ENCODE measurements at regions not wholly inside any gene's neighbourhood (a gene's known extent, or its start where the extent isn't known, plus 50 kb on each side); places are given as distances from the start of the nearest gene placed in this dataset.

DNA sequence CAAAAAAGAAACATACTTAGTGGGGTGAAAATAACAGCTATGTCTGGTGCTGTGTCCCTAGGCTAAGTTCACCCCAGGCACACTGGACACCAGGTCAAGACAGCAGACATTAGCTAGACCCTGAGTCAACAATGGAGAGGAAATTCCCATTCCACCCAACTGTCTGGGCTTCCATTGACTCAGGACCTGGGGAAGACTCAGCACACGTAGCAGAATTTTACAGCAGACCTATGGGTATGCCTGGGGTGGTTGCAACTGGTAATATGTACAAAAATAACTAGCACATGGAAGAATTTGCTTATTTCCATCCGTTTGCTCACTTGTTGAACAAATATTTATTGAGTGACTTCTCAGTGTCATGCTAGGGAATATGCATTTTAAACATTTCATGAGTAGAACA lies 117.0 kb downstream of the GAS1 start:
- no peak for DNase-seq (ENCODE audit: low read depth)

DNA sequence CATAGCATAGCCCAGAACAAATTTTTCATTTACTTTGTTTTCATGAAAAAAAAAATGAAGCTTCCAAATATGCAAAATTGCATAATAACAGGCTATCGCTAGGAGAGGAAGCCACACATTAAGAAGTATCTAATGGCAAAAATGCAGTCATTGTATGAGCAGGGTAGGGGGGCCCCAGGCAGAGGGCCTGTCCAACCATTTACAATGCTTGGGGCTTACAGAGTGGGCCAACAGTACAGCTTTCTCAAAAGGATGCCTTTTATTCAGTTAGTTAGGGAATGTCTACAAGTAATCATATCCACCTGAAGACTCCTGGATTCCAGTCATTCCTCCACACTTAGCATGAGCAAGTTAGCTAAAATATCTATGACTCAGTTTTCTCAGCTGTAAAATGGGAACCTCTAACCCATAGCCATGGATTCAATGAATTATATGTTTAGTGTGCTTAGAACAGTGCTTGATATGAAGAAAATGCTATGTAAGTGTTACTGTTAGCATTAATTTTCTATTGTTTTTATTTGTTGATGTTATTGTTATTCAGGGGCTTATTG lies 117.7 kb downstream of the GAS1 start:
- DNase-seq (ENCODE audit: low read depth) = no peak

DNA sequence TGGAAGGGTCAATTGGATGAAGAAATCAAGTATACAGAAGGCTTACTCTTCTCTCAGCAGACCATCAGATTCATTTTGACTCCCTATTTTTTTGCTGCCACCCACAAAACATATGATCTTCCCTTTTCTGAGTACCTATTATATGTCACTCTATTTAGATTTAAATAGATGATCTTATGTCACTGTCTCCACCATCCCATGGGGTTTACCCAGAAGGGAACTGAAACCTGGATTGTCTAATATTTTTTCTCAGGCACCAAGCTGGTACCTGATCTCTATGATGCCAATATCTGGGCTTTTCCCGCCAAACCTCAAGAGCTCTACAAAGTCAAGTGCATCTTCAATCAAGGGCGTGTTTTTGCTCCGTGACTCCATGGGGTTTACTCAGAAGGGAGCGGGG lies 118.7 kb downstream of the GAS1 start:
- DNase-seq (ENCODE audit: low read depth) = no peak

DNA sequence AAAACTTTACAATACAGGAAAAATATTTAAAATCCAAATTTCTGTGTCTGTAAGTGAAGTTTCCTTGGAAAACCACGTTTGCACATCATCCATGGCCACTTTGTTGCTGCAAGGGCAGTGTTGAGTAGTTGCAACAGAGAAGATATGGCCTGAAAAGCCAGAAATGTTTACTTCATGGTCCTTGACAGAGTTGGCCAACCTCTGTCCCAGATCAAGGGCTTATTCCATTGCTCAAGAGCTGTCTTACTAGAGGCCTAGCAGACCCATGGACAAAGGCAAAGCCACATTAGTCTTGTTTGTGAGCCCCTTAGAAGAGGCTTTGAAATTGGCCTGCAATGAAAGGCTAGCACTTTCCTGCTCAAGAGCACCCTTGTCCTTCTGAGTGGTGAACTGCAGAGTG lies 119.4 kb downstream of the GAS1 start:
- DNase-seq (ENCODE audit: low read depth) = no peak

DNA sequence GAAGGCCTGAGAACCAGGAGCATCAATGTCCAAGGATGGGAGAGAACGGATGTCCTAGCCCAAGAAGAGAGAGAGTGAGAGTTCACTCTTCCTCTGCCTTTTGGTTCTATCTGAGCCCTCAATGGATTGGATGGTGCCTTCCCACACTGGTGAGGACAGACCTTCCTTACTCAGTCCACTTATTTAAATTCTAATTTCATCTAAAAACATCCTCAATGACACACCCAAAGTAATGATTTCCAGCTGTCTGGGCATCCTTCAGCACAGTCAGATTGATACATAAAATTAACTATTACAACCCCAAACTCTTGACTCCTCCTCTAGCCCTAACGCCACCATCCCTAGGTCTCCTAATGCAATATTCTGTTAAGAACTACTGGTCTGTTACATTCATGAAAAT lies 122.0 kb downstream of the GAS1 start:
- no peak for DNase-seq (ENCODE audit: low read depth)

DNA sequence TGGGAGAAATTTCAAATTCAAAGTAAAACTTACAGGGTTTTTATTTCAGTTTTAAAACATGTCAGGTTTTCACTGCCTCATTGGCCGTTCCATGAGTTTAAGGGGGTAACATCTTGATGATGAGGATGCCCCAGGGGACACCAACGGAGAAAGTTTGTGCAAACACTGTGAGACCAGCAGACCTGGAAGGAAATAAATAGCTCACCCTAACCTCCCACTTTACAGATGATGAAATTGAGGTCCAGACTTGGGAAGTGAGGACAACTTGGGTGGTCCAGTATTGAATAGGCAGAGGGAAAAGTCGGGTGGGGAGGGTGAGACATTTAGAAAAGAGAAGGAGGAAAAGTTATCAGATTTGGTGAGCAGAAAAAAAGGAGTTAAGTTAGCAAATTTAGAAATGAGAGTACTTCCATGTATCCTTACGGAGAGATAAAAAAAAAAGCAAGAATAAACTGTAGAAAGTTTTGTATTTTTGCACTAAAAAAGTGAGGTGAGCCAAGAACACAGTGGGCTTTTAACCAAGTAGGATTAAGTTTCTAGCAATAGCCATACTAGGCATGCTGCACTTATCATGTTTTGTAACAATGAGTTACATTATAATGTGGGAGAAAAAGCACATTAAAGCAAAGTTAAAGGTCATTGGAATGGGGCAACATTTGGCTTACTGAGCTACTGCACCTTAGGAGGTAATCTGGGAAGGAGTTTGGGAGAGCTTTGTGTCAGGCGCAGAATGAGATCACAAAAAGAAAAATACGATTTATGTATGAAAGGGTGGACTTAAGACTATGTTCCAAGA lies 125.1 kb downstream of the GAS1 start:
- no peak for DNase-seq (ENCODE audit: low read depth)

DNA sequence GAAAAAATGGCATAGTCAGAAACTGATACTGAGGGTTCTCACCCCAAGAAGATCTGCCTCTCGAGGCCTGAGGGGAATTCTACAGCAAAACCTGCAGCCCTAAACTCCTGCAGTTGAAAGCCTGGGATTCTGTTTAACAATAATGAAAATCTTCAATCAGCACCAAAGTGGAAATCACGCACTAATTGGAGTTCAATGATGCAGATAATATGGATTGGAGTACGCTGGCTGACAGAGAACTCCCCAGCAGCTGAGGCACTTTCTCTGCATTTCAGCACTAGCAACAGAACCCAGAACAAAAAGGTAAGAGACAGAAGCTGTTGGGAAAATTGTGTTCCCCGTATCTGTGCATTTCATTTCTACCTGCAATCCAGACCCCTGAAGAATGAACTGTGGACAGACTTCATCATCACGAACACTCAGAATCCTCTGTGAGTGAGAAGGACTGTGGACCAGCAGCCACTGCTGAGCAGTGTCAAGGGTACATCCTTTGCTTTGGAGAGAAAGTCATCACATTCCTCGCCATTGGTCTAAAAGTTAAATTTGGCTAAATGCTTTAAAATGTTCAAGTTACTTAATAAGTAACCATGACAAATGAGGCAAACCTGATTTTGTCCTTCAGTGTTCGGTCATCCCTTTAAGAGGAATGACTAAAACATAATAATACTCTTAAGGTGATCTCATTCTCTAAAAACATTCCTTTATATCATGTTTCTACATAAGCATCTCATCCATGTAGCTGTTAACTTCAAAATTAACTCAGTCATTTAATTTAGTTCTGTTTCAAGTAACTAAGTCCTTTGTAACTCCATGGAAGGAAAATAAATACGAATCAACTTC lies 126.1 kb downstream of the GAS1 start:
- no peak for DNase-seq (ENCODE audit: low read depth)

DNA sequence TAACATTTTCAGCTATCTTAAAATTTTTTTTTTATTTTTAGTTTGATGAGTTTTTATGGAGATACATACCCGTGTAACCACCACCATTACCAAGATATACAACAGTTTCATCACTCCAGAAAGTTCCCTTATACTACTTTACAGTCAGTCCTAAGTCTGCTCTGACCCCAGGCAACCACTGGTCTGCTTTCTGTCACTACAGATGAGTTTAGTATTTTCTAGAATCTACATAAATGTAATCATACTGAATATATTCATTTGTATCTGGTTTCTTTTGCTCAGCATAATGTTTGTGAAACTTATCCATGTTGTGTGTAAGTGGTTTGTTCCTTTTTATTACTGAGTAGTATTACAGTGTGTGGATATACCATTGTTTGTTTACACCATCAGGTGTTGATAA lies 127.8 kb downstream of the GAS1 start:
- DNase-seq (ENCODE audit: low read depth) = no peak

DNA sequence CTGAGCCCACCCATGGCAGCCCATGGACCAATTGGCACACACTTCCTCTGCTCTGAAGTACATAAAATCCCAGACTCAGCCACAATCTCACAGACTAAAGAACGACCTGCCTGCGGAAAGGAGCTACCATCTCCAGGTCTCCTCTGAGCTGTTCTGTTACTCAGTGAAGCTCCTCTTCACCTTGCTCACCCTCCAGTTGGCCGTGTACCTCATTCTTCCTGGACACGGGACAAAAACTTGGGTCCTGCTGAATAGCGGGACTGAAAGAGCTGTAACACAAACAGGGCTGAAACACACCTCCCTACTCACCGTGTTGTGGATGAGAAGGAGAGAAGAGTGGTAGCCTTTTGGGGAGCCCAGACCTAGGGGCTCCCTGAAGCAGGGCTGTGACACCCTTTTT lies 128.7 kb downstream of the GAS1 start:
- DNase-seq (ENCODE audit: low read depth) = no peak

DNA sequence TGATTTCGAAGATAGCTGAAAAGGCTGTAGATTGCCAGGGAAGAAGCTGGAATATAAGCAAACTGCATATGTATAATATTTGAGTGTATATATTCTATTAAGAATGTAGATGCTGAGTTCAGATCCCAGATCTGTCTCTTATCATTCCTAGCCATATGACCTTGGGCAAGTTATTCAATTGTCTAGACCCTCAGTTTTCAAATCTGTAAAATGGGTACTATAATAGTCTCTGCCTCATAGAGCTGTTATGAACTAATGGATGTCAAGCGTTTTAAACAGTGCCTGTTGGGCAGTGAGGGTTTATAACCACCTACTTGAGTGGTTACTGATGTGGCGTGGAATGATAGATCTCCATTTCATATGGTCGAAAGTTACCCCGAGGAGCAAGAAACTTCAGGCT lies 130.4 kb downstream of the GAS1 start:
- DNase-seq (ENCODE audit: low read depth) = no peak

DNA sequence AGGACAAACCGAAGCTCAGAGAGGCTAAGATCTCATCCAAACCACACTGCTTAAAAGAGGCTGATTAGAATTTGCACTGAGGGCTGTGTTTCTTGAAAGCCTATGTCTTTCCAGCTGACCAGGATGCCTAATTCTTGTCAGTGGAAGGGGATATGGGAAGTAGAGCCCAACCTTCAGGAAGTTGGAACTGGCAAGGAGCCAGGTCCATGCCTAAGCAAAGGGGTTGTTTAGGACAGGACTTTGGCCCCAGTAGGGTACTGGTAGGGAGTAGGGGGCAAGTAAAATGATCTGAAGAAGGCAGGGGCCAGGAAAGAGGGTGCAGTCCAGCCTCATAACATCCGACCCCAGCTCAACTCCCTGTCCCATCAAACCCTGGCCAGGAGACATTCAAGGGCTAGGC lies 130.9 kb downstream of the GAS1 start:
- DNase-seq (ENCODE audit: low read depth) = no peak

DNA sequence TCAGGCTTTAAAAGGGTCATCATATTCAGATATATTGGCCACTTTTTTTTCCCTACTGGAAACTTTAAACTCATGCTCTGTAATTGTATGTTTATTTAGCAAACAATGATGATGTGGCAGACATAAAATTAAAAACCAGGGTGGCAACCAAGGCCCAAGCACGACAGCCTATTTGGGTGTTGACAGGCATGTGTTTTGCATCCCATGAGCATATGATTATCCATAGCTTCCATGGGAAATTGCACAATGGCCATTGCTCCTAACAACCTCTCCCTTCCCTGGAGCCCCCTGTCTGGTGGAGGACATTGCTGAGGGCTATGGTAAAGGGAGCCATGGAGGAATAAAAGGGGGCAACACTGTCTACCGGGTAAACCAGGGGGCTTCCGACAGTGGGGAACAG lies 134.7 kb downstream of the GAS1 start:
- DNase-seq (ENCODE audit: low read depth) = no peak

DNA sequence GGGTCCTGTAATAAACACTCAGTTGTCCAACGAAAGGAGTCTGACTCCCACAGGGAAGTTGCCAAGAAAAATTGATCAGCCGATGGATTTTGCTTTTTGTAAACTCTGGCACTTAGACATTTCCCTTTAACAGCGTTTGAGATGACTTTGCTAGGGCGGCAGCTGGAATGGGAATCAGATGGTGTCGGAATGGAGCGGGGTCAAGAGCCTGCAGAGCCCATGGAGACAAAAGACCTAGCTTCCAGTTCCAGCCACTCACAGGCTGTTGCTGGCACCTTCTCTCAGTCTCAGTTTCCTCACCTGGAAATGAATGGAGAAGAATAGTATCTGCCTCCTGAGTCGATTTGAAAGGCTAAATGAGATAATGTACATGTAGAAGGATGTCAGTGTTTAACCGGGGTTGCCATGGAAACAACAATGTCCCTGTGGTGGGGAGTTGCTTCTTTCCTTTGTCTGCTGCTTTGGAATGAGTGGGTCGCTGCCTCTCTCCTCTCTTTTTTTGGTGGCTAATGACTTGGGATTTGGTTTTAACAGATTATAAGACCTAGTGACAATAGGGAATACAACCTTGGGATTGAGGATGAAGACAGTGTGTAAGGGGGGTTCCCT lies 137.4 kb downstream of the GAS1 start:
- DNase-seq (ENCODE audit: low read depth) = no peak

DNA sequence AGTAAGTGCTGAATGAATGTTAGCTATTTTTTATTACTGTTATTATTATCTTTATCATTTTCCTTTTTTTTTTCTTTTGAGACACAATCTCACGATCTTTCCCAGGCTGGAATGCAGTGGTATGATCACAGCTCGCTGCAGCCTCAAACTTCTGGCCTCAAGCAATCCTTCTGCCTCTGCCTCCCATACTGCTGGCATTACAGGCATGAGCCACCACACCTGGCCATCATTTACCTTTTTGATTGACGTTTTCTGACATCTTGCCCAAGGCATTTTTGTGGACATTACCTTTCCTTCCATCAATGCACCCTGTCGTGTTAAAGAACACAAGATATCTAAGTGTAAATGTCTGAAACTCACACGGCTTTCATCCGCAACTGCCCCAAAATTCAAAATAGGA lies 138.2 kb downstream of the GAS1 start:
- DNase-seq (ENCODE audit: low read depth) = no peak

DNA sequence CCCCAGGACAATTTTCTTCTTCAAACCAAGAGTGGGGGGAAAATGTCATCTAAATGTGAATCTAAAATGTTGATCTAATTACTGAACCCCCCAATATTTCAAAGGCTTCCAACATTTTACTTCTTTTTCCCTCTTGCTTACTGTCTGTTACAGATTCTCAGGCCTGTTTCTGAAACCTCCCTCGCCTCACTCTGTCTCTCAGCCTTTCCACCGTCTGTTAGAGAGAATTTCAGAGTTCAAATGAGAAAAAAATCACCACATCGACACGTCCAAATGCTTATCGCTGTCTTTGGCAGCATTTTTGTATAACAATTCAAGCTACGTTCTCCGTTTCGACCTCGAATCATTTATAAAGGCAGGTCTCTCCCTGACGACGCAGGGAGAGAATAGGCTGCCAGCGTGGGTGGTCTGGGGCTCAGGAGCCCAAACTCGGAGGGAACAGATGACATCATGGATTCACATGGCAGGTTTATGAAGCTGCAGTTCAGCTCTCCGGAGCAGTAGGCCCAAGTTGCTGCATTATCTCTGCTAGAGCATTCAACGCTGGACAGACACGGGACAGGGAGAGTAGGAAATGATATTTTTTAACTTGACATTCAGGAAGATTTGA lies 139.8 kb downstream of the GAS1 start:
- no peak for DNase-seq (ENCODE audit: low read depth)

DNA sequence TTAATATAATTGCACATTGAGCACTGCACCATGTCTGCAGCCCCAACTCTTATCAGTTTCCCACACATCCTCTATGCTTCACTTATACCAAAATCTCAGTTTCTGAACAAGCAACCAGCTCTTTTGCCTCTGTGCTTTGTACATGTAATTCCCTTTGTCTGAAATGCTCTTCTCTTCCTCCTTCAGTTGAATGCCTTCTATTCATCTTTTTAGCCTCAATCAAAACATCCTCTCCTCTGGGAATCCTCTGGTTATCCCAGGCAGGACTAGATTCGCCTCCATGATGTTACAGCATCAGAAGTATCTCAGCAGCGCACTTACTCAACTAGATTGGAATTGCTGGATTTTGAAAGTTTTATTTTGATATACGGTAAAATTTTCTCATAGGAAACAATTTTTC lies 143.3 kb downstream of the GAS1 start:
- no peak for DNase-seq (ENCODE audit: low read depth)

DNA sequence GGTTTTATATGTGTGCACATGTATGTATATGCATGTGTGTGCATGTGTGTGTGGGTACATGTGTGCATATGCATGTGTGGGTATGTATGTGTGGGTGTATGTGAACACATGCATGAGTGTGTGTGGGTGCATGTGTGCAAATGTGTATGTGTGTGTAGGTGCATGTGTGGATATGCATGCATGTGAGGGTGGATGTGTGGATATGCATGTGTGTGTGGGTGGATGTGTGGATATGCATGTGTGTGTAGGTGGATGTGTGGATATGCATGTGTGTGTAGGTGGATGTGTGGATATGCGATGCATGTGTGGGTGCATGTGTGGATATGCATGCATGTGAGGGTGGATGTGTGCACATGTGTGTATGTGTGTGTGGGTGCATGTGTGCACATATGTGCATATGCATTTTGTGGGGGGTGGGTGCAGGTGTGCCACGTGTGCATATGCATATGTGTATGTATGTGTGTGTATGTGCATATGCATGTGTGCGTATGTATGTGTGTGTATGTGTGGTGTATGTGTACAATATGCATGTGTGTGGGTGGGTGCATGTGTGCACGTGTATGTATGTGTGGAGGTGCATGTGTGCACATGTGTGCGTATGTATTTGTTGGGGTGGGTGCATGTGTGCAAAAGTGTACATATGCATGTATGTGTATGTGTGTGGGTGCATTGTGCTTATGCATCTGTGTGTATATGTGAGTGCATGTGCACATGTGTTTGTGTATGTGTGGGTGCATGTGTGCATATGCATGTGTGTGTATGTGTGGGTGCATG lies 144.2 kb downstream of the GAS1 start:
- DNase-seq (ENCODE audit: low read depth) = no peak

DNA sequence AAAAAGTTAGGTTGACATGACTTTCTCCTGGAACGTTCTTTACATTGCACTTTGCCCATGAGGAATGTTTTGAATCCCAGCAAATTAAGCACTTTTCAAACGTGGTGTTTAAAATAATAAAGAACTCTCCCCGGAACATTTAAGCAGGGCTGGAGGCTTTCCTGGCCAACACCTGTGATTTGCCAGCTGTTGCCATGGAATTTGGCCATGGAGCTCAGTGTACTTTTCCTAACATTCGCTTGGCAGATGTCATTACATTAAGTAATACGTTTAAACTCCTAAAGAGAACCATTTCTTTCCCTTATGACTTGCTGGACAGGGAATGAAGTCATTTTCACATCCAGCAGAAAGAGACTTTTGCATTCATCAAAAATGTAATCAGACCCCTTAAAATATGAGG lies 146.1 kb downstream of the GAS1 start:
- peak; percentile 49 for DNase-seq (ENCODE audit: low read depth)

DNA sequence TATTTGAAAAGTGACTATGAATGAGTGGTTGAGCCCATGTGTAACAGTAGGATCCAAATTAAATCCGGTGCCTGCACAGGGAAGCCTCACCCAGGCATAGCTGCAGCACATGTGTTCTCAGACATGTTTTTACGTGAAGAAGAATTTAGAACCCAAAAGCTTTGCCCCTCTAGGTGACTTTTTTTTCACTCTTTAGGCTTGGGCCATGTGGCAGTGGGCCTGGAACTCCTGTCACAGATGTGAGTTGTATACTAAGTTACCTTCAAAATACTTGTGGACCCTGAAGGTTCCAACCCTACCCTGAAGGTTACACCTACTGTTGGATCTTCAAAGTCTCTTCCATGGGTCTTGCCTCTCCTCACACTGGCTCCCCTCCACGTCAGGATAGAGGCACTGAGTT lies 146.6 kb downstream of the GAS1 start:
- DNase-seq (ENCODE audit: low read depth) = no peak

DNA sequence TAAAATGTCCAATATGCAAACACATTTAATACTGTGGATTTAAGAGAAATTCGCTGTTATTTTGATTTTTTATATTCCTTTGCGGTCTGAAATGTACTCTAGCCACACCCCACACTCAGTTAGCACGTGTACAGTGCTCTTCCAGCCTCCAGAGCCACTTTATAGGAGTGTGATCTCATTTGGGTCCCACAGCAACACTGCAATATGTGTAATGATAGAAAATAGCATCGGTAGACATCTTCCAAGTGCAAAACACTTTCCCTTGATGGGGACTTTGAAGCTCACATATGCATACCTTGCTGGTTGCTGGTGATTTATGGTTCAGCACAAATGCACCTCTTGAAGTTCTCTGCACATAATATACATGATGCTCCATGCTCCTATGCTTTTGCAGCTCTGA lies 148.3 kb downstream of the GAS1 start:
- DNase-seq (ENCODE audit: low read depth) = no peak

DNA sequence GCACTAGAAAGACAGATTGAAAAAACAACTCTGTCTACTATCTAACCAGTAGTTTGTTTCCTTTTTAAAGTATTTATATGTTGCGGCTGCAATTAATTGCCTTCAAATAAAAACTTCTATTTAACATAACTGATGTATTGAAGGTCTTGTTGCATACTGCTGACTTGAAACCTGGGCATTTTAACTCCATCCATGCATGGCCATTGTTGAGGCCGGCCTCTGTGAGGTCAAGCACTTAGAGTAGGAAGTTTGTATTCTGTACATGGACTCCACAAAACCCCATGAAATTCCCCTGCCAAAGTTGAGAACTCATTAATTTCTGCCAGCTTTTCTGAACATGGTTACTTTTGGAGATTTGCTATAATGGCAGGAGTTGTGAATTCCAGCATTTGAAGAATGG lies 150.6 kb downstream of the GAS1 start:
- no peak for DNase-seq (ENCODE audit: low read depth)

Data from fibroblast of the conjunctiva (primary cell).